ENCODE measurements at regions not wholly inside any gene's neighbourhood (a gene's known extent, or its start where the extent isn't known, plus 50 kb on each side); places are given as distances from the start of the nearest gene placed in this dataset.
A peak's percentile ranks its signal among the peaks of the same experiment; 100 is the strongest.

DNA sequence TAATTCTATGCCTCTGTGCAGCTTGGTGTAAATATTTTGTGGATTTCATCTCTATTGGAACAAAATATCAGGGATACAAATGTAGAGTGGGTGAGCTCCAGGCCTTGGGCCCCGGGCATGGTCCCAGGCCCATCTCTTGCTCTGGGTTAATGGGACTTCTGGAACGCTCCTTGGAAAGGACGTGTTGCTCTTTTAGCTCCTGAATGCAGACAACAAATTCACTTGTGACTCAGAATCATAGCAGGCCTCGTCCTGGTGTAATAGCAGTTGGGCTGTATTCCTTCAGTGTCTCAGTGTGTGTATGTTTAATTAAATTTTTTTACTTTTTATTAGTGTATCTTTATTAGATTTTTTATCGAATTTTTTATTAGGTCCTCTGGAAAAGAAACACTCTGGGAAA, 266.7 kb upstream of the C2CD4B start:
- no peak for DNase-seq (ENCODE audit: low read depth in 2 of 3, low spot score in 2 of 3)

- no peak for DNase-seq (ENCODE audit: low read depth in 2 of 3, low spot score in 2 of 3)
Measured at GRCh38 chr15:62432702-62433398, 267.8 kb upstream of the C2CD4B start.

GRCh38 chr15:62436235-62436634, 271.1 kb upstream of the C2CD4B start:
- DNase-seq (ENCODE audit: low read depth in 2 of 3, low spot score in 2 of 3), result no peak

DNA sequence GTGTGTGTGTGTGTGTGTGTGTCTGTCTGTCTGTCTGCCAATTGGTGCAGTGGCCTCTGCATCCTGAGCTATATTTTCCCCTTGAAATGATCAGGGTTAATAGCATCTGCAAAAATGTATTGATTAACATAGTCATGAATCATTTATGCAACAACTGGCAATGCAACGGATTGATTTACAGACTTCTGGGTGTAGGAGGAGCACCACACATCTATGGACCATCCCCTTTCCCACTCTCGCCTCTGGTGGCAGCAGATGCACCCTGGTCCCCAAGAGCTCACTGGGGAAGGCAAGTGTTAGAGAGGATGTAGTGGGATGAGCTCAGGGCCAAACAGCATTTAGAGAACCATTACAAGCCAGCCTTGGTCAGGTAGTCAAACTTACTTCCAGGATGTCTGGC, 272.7 kb upstream of the C2CD4B start:
- DNase-seq (ENCODE audit: low read depth in 2 of 3, low spot score in 2 of 3), result no peak

GRCh38 chr15:62439543-62440016, 274.5 kb upstream of the C2CD4B start:
- DNase-seq (ENCODE audit: low read depth in 2 of 3, low spot score in 2 of 3), result no peak

GRCh38 chr15:62440362-62441105, 275.4 kb upstream of the C2CD4B start:
- DNase-seq (ENCODE audit: low read depth in 2 of 3, low spot score in 2 of 3), result no peak

GRCh38 chr15:62444104-62445022, 279.3 kb upstream of the C2CD4B start:
- no peak for DNase-seq (ENCODE audit: low read depth in 2 of 3, low spot score in 2 of 3)

- no peak for DNase-seq (ENCODE audit: low read depth in 2 of 3, low spot score in 2 of 3)
Measured at GRCh38 chr15:62445244-62445643, 280.2 kb upstream of the C2CD4B start.

DNA sequence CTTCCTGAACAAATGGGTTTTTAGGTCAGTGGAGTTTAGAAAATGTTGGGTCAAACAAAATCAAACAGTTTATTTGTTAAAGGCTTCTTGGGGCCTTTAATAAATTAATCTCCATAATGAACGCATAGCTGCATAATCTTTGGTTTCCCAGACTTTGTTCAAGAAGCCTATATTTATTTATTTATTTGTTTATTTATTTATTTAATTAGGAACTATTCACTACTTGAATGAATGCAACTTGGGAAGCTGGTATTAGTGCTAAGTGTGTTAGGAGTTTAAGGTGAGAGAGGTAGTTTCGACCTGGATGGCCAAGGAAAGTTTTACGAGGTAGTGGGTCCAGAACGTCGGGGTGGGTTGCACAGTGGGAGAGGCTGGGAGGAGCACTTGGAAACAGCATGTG, 281.9 kb upstream of the C2CD4B start:
- DNase-seq (ENCODE audit: low read depth in 2 of 3, low spot score in 2 of 3), result no peak

- no peak for DNase-seq (ENCODE audit: low read depth in 2 of 3, low spot score in 2 of 3)
Measured at GRCh38 chr15:62447742-62448141, 282.7 kb upstream of the C2CD4B start.

DNA sequence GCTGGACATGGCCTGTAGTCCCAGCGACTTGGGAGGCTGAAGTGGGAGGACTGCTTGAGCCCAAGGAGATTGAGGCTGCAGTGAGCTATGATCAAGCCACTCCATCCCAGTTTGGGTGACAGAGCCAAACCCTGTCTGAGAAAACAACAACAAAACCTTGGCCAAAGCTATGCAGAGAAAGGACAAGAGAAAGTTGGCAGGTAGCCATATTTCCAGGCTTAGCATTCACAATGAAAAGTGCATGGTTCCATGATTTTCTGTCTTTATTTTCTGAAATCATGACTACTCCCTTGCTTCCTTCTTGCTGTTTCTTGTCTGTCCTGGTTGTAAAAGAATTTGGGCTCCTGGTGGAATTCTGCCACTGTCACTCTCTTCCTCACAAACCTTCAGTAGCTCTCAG, 284.6 kb upstream of the C2CD4B start:
- no peak for DNase-seq (ENCODE audit: low read depth in 2 of 3, low spot score in 2 of 3)

DNA sequence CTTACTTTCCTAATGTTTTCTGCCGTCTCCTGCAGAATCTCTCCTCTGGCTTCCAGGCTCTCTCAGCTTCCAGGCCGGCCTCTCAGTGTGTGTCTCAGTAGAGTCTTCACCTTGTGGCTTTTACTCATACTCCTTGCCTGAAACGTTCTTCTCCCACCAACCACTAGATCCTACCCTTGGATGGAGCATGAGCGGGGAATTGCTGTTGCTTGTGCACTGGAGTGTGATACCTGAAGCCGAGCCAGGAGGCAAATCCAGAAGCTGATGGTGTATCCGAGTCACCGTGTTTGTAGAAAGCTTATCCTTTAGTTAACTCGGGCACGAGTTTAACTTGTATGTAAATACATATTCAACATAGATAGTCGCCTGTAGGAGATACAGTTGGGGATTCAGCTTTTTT, 285.0 kb upstream of the C2CD4B start:
- no peak for DNase-seq (ENCODE audit: low read depth in 2 of 3, low spot score in 2 of 3)

GRCh38 chr15:62452026-62452425, 286.9 kb upstream of the C2CD4B start:
- no peak for DNase-seq (ENCODE audit: low read depth in 2 of 3, low spot score in 2 of 3)

- no peak for DNase-seq (ENCODE audit: low read depth in 2 of 3, low spot score in 2 of 3)
Measured at GRCh38 chr15:62452667-62453066, 287.6 kb upstream of the C2CD4B start.

DNA sequence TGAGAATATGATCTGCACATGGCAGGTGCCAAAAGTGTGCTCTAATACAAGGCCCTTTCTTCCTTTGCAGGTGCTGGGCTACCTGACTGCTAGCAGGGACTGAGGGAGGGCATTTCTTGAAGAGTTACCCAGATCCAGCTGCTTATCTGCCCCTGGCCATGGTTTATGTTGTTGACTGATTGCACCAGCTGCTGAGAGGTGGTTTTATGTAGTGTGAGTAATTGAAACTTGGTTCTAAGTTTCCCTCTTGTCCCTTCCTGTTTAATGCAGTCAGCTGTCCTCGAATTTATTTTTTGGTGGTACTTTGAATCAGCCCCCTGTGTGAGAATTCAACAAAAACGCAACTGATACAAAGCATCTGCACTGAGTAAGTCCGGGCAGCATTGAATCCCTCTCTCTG, 288.3 kb upstream of the C2CD4B start:
- peak in 1 of 3 donors; percentile 3 for DNase-seq (ENCODE audit: low read depth in 2 of 3, low spot score in 2 of 3)

DNA sequence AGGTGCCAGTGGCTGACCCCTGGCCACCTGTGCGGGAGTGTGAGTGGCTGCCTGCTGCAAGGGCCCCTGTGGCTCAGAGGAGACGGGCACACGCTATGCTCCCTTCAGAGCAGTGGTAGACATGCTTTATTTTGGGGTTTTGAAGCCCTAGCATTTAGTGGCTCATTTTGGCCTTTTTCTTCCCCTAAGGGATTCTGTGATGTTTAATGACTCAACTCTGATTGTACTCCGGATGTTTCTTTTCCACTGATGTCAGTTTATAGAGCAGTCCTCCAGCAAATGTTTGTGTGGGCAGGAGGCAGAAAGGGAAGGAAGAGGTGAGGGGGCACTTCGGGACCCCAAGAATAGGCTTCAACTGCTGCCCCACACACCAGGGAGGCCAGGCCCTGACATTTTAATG, 288.9 kb upstream of the C2CD4B start:
- no peak for DNase-seq (ENCODE audit: low read depth in 2 of 3, low spot score in 2 of 3)

DNA sequence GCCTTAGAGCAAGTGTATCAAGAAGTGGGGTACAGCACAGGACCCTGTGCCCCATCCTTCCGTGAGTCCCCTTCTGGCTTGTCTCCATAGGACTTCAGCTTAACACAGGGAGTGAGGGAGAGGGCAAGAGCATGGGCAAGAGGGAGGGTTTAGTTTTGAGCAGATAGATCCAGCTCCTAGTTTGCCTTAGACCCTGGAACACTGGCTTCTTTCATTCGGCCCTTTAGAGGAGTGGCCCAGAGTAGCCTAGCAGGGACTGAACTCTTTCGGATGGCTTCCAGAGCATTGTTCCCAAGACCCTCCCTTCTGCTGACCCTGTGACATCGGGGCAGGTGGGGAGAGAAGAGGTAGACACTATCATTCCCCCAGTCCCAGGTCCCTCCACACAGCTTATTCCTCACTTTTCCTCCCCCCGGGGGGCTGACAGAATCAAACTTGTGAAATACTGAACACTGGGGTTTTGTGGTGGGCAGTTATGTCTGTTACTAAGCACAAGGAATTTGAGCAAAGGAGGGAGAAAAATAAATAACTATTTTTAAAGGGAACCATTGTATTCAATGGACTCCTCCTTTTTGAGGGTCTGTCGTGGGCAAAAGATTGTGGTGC, 289.6 kb upstream of the C2CD4B start:
- no peak for DNase-seq (ENCODE audit: low read depth in 2 of 3, low spot score in 2 of 3)

DNA sequence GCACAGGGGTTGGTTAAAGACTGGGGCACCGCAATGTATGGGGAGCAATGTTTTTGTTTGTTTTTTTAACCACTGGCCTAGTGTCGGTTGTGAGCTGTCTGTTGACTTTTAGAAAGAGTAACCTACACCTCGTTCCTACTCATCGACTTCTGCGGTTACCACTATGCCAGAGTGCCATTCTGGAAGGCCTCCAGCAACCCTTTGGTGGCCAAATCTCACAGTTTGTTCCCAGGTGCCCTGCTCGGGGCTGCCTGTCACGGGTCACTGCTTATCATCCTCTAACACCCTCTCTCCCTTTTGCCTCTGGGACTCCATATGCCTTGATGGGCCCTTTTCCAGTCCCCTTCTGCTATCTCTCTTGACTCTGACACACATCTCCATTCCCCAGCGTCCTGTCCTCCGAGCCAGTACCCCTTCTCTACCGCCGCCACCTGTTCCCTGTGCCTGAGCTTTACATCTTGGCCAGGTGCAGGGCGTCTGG, 290.4 kb upstream of the C2CD4B start:
- no peak for DNase-seq (ENCODE audit: low read depth in 2 of 3, low spot score in 2 of 3)

DNA sequence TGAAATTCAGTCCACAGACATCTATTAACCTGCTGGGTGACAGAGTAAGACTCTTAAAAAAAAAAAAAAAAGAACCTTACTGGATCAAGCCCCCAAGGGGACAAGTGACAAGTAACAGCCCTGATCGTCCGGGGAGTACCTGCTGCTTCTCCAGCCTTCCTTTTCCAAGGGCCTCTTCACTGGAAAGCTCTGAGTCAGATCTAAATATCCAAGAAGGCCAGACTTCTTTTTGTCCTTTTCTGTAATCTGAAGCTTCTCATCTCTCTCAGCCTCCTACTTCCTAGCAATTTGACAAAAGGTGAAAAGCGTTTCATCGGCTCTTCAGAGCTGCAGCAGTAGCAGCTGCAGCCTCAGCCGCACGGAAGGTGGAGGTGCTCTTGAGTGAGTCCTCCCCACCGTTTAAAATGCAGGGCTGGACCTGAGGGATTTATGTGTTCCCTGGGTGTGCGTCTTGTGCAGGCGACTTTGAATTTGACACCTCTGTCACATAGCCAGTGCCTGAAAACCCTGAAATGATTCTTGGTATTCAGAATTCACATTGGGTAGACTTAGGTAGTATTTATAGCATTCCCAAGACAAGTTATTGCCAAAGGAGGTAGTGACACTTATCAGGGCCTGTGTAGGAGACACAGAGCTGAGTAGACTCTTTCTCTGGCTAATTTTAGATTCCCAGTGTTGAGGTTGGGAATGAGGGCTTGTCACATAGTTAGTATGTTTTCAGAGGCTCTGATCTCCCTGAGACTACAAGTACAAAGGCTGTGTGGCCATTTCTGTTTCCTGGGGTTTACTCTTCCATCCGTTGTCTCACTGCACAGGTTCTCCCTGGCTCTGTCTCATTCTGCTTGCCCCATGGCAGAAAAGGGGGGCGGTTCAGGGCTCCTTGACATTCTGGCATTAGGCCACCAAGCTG, 291.2 kb upstream of the C2CD4B start:
- DNase-seq (ENCODE audit: low read depth in 2 of 3, low spot score in 2 of 3), result no peak

DNA sequence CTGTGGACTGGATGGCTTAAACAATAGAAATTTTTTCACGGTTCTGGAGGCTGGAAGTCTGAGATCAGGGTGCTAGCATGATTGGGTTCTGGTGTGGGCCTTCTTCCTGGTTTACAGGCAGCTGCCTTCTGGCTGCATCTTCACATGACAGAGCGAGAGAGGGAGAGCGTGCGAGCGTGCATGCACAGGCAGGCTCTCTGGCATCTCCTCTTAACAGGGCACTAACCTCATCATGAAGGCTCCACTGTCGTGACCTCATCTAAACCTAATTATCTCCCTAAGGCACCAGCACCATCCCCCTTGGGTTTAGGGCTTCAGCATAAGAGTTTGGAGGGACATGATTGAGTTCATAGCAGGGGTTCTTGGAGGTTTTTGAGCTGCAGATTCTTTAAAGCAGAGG, 292.0 kb upstream of the C2CD4B start:
- DNase-seq (ENCODE audit: low read depth in 2 of 3, low spot score in 2 of 3), result no peak
